Lung (tissue), 11 donors: ENCODE measurements at regions not wholly inside any gene's neighbourhood (a gene's known extent, or its start where the extent isn't known, plus 50 kb on each side); places are given as distances from the start of the nearest gene placed in this dataset.

ENCODE experiments used
- ATAC-seq: fragments of 200-7000 bp; cut with Tn5 transposase; one replicate; pipeline ENCODE4 v1.9.1; 2020; ENCODE audit warnings: moderate number of reproducible peaks; ENCODE audit not compliant: insufficient read depth, low FRiP score
- DNase-seq, 3 donors: peaks; one replicate each; pipeline ENCODE4 v3.0.0-alpha.2; 2013 to 2017
- H3K27ac ChIP-seq, 2 donors: one replicate each; pipeline ENCODE4 v1.5.1; 2013; ENCODE audit warnings: mild to moderate bottlenecking in 2 of 2, moderate library complexity in 2 of 2, control low read depth in 1 of 2, inconsistent platforms in 1 of 2, low read depth in 1 of 2, low read length in 1 of 2
- H3K27me3 ChIP-seq, 3 donors: one replicate each; pipeline ENCODE4 v1.5.1; 2013; ENCODE audit warnings: low read length in 2 of 3; ENCODE audit not compliant: control insufficient read depth in 3 of 3, insufficient read depth in 3 of 3
- H3K36me3 ChIP-seq, 4 donors: one replicate each; pipeline ENCODE4 v1.5.1; 2013; ENCODE audit warnings: low read length in 4 of 4, mild to moderate bottlenecking in 1 of 4, moderate library complexity in 1 of 4; ENCODE audit not compliant: control insufficient read depth in 4 of 4, insufficient read depth in 4 of 4
- H3K4me1 ChIP-seq, 5 donors: one replicate each; pipeline ENCODE4 v1.5.1; 2013; ENCODE audit warnings: low read length in 5 of 5, mild to moderate bottlenecking in 2 of 5, moderate library complexity in 1 of 5; ENCODE audit not compliant: control insufficient read depth in 5 of 5, insufficient read depth in 5 of 5
- H3K4me3 ChIP-seq: one replicate; pipeline ENCODE4 v1.5.1; 2013; ENCODE audit warnings: mild to moderate bottlenecking, control low read depth, moderate library complexity
- H3K9ac ChIP-seq, 2 donors: one replicate each; pipeline ENCODE4 v1.5.1; 2013; ENCODE audit warnings: low read length in 2 of 2, control low read depth in 1 of 2; ENCODE audit not compliant: insufficient read depth in 1 of 2
- H3K9me3 ChIP-seq, 4 donors: one replicate each; pipeline ENCODE4 v1.5.1; 2013; ENCODE audit warnings: low read length in 3 of 4, mild to moderate bottlenecking in 1 of 4, moderate library complexity in 1 of 4; ENCODE audit not compliant: control insufficient read depth in 4 of 4, insufficient read depth in 3 of 4
- WGBS, 2 donors: extraction: QIAGEN DNeasy Blood & Tissue Kit; methylation state at CpG; one replicate each; pipeline ENCODE4 v1.1.7; 2013; 5-methylcytosine and 5-hydroxymethylcytosine counted together
- TF ChIP-seq, protein P1 (sequence below): IDR thresholded peaks from 2 replicates; pipeline ENCODE4 v1.5.1; 2012; ENCODE audit warnings: mild to moderate bottlenecking; ENCODE audit errors: control extremely low read depth, extremely low read depth
- donor health status: control.
- donor health status: control.
- donor health status: Bipolar disorder and iron deficiency.
- donor health status: healthy.
- donor health status: DM: yes; HTN: yes; CAD: no.

DNA sequence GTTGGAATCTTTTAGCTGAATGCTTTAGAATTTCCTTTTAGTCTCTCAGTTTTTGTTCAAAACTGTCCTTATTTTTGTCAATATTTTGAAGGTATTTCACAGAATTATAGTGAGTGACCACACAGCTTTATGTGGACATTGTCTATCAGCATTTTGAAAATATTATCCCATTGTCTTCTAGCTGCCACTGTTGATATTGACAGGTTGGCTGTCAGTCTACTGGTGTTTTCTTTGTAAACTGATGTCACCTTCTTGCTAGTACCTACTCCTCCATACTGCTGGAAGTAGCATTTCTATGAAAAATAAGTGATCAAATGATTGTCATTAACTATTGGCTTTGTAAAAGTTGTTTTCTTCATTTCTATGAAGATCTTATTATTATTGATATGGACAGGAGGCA is 256.8 kb downstream of the KLF12 start:
- H3K27ac ChIP-seq, result no peak overlapping the region
- no peak overlapping the region for H3K4me3 ChIP-seq
- no peak for DNase-seq
- no peak overlapping the region for H3K9ac ChIP-seq
- TF ChIP-seq, protein P1, sequence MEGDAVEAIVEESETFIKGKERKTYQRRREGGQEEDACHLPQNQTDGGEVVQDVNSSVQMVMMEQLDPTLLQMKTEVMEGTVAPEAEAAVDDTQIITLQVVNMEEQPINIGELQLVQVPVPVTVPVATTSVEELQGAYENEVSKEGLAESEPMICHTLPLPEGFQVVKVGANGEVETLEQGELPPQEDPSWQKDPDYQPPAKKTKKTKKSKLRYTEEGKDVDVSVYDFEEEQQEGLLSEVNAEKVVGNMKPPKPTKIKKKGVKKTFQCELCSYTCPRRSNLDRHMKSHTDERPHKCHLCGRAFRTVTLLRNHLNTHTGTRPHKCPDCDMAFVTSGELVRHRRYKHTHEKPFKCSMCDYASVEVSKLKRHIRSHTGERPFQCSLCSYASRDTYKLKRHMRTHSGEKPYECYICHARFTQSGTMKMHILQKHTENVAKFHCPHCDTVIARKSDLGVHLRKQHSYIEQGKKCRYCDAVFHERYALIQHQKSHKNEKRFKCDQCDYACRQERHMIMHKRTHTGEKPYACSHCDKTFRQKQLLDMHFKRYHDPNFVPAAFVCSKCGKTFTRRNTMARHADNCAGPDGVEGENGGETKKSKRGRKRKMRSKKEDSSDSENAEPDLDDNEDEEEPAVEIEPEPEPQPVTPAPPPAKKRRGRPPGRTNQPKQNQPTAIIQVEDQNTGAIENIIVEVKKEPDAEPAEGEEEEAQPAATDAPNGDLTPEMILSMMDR, result no peak
- H3K27me3 ChIP-seq, result no peaks in the 10 kb centered on the region
- peaks cover 0 to 15% (median 0%) of the 10 kb centered on the region in 5 donors for H3K4me1 ChIP-seq
- no peak for ATAC-seq
- H3K36me3 ChIP-seq, result no peaks in the 10 kb centered on the region
- H3K9me3 ChIP-seq, result peaks cover 0 to 4% (median 0%) of the 10 kb centered on the region in 4 donors

DNA sequence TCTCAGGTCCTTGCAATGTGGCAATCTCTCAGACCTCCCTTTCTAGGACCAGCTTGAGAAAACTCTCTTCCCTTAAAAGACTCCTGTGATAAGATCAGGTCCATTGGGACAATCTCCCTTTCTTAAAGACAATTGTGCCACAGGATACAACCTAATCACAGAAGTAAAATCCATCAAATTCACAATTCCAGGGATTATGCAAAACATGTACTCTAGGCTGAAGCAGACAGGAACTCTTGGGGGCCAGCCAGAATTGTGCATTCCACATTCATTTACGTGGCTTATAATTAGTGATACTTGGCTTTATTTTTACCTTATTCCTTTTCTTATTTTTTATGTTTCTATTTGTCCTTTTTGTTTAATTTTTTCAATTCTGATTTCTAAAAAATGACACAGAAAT is 257.9 kb downstream of the KLF12 start:
- no peaks in the 10 kb centered on the region for H3K27me3 ChIP-seq
- no peak for DNase-seq
- 75 to 82% methylated on average over 1 of the region's 1 CpG for WGBS, 2 donors

DNA sequence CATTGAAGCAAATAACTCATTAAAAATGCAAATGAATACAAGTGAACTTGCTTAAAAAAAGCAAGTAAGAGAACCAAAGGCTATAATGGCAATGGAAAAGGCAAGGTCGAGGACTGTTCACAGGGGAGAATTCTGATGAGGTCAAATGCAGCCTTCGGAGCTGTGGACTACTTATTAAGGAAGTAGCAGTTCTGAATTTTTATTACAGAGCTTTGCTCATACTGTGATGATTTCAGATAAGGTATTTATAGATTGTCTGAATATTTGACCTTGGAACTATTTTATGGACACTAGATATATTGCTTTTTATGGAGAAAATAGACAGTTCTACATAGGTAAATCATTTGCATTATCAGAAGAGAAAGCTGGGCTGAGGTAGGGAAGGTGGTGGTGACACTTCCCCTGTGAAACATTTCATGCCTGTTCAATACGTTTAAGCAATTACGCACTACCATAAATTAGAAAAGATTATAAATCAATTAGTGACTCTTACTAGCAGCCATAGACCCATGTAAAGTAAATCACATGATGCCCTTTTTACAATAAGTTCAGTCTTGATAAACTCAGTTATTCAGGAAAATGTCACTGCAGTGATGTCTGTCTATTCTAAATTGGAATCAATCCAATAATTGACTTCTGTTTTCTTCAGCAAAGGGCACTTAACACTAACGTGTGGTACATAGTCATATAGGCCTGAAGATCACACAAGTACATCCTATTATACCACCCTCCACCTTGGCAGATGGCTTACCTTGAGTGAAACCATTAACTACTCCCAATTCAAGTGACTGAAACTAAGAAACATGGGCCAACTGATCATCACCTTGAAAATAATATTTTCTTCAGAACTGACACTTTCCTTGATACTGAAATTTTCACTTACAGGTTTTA is 260.0 kb downstream of the KLF12 start:
- TF ChIP-seq, protein P1, result no peak
- Histone ChIP-seq H3K9ac (no peak overlapping the region), H3K27me3 (no peaks in the 10 kb centered on the region), H3K4me3 (no peak overlapping the region), H3K9me3 (peaks cover 0 to 4% (median 0%) of the 10 kb centered on the region in 4 donors), H3K36me3 (no peaks in the 10 kb centered on the region), H3K27ac (no peak overlapping the region), H3K4me1 (peaks cover 0 to 11% (median 0%) of the 10 kb centered on the region in 5 donors)
- DNase-seq (no peak), ATAC-seq (no peak)
- WGBS, 2 donors, result 44 to 70% methylated on average over 5 of the region's 5 CpGs

More for the DNA sequence above, 257.9 kb downstream of the KLF12 start:
- TF ChIP-seq, protein P1, result no peak
- Histone ChIP-seq H3K36me3 (no peaks in the 10 kb centered on the region), H3K9ac (no peak overlapping the region), H3K4me3 (no peak overlapping the region), H3K4me1 (peaks cover 0 to 17% (median 0%) of the 10 kb centered on the region in 5 donors), H3K9me3 (peaks cover 0 to 4% (median 0%) of the 10 kb centered on the region in 4 donors), H3K27ac (no peak overlapping the region)
- no peak for ATAC-seq
